HepG2 (cell line): ENCODE measurements at regions not wholly inside any gene's neighbourhood (a gene's known extent, or its start where the extent isn't known, plus 50 kb on each side); places are given as distances from the start of the nearest gene placed in this dataset.

Experiments
- POLR2AphosphoS5 ChIP-seq: IDR thresholded peaks from 2 replicates; pipeline ENCODE4 v1.6.1; 2012; ENCODE audit warnings: low read depth, low read length
- RBM22 ChIP-seq: fragments of 200-400 bp; formaldehyde crosslinking; optimal IDR thresholded peaks from 2 replicates; pipeline ENCODE3; 2017; ENCODE audit warnings: mild to moderate bottlenecking, low read length, moderate library complexity
- ZNF572 ChIP-seq: sonication (generic); formaldehyde crosslinking; IDR thresholded peaks from 2 replicates; pipeline ENCODE4 v1.5.1; 2020; ENCODE audit warnings: mild to moderate bottlenecking, missing genetic modification reagents

GRCh38 chr3:147956615-147957014 lies 547.5 kb downstream of the ZIC1 start:
- TF ChIP-seq RBM22 (no peak), ZNF572 (no peak), POLR2AphosphoS5 (no peak)
